HG02588 (cell line): ENCODE measurements at regions not wholly inside any gene's neighbourhood (a gene's known extent, or its start where the extent isn't known, plus 50 kb on each side); places are given as distances from the start of the nearest gene placed in this dataset.
"Not testable (repeated sequence)": the region's sequence is repeated elsewhere in the genome, so short reads cannot be mapped to it uniquely, and the experiment has no call there.

Source experiments
- ATAC-seq: cut with Tn5 transposase; IDR thresholded peaks from one replicate; pipeline ENCODE4 v1.9.1; 2021; ENCODE audit warnings: mild to moderate bottlenecking, moderate library complexity; ENCODE audit not compliant: unreplicated experiment

- ATAC-seq = no peak
These were observed 611.7 kb upstream of the CNTN5 start for GRCh38 chr11:98409069-98409468.

- no peak for ATAC-seq
These were observed 609.0 kb upstream of the CNTN5 start for GRCh38 chr11:98411777-98412176.

- no peak for ATAC-seq
These were observed 603.4 kb upstream of the CNTN5 start for GRCh38 chr11:98417256-98417755.

GRCh38 chr11:98423933-98424332, 596.8 kb upstream of the CNTN5 start:
- ATAC-seq = no peak

GRCh38 chr11:98424773-98425172, 596.0 kb upstream of the CNTN5 start:
- ATAC-seq = not testable (repeated sequence)

- no peak for ATAC-seq
These were observed 589.0 kb upstream of the CNTN5 start for GRCh38 chr11:98431463-98432359.

GRCh38 chr11:98434296-98434695, 586.5 kb upstream of the CNTN5 start:
- no peak for ATAC-seq

- no peak for ATAC-seq
These were observed 567.4 kb upstream of the CNTN5 start for GRCh38 chr11:98453378-98453777.

- ATAC-seq = no peak
These were observed 565.0 kb upstream of the CNTN5 start for GRCh38 chr11:98455500-98456307.

- no peak for ATAC-seq
These were observed 564.5 kb upstream of the CNTN5 start for GRCh38 chr11:98456308-98456680.

GRCh38 chr11:98495016-98495415, 525.7 kb upstream of the CNTN5 start:
- ATAC-seq = no peak

GRCh38 chr11:98495601-98496000, 525.1 kb upstream of the CNTN5 start:
- no peak for ATAC-seq

GRCh38 chr11:98507208-98507607, 513.5 kb upstream of the CNTN5 start:
- no peak for ATAC-seq

GRCh38 chr11:98512938-98513337, 507.8 kb upstream of the CNTN5 start:
- no peak for ATAC-seq

- ATAC-seq = no peak
These were observed 489.2 kb upstream of the CNTN5 start for GRCh38 chr11:98531576-98531975.

- no peak for ATAC-seq
These were observed 484.7 kb upstream of the CNTN5 start for GRCh38 chr11:98536023-98536422.

GRCh38 chr11:98538358-98538757, 482.4 kb upstream of the CNTN5 start:
- not testable (repeated sequence) for ATAC-seq

GRCh38 chr11:98545544-98546175, 475.1 kb upstream of the CNTN5 start:
- ATAC-seq = no peak

- ATAC-seq = no peak
These were observed 471.2 kb upstream of the CNTN5 start for GRCh38 chr11:98549571-98549970.

- no peak for ATAC-seq
These were observed 460.8 kb upstream of the CNTN5 start for GRCh38 chr11:98559961-98560360.

GRCh38 chr11:98561252-98561651, 459.5 kb upstream of the CNTN5 start:
- no peak for ATAC-seq
